NCI-H510A treated with DMSO at 0.1 percent for 48 hours (cell line): ENCODE measurements at regions not wholly inside any gene's neighbourhood (a gene's known extent, or its start where the extent isn't known, plus 50 kb on each side); places are given as distances from the start of the nearest gene placed in this dataset.
"Not testable (repeated sequence)": the region's sequence is repeated elsewhere in the genome, so short reads cannot be mapped to it uniquely, and the experiment has no call there.

Experiments
- DNase-seq: peaks from one replicate; lab custom pipeline; 2025; lab: John Stamatoyannopoulos, UW

- DNase-seq, result no peak
These were observed 170.2 kb downstream of the HSD17B3 start for GRCh38 chr9:96131825-96132224.

GRCh38 chr9:96130970-96131369 is 171.0 kb downstream of the HSD17B3 start:
- DNase-seq, result no peak

GRCh38 chr9:96129747-96130146 is 172.2 kb downstream of the HSD17B3 start:
- no peak for DNase-seq

- DNase-seq, result no peak
These were observed 173.1 kb downstream of the HSD17B3 start for GRCh38 chr9:96128880-96129279.

- no peak for DNase-seq
These were observed 175.6 kb downstream of the HSD17B3 start for GRCh38 chr9:96126321-96126881.

- no peak for DNase-seq
These were observed 176.4 kb downstream of the HSD17B3 start for GRCh38 chr9:96125624-96126023.

GRCh38 chr9:96122751-96123150 is 179.2 kb downstream of the HSD17B3 start:
- DNase-seq, result no peak

- DNase-seq, result no peak
These were observed 179.7 kb downstream of the HSD17B3 start for GRCh38 chr9:96122282-96122681.

GRCh38 chr9:96121136-96121535 is 180.8 kb downstream of the HSD17B3 start:
- no peak for DNase-seq

- no peak for DNase-seq
These were observed 184.4 kb downstream of the HSD17B3 start for GRCh38 chr9:96117398-96118080.

- no peak for DNase-seq
These were observed 185.5 kb downstream of the HSD17B3 start for GRCh38 chr9:96116275-96117064.

GRCh38 chr9:96115836-96116235 is 186.1 kb downstream of the HSD17B3 start:
- DNase-seq, result no peak

GRCh38 chr9:96113032-96113431 is 188.9 kb downstream of the HSD17B3 start:
- no peak for DNase-seq

GRCh38 chr9:96109680-96110351 is 192.2 kb downstream of the HSD17B3 start:
- no peak for DNase-seq

- DNase-seq, result no peak
These were observed 193.1 kb downstream of the HSD17B3 start for GRCh38 chr9:96108691-96109380.

GRCh38 chr9:96107436-96107835 is 194.5 kb downstream of the HSD17B3 start:
- DNase-seq, result no peak

- no peak for DNase-seq
These were observed 201.3 kb downstream of the HSD17B3 start for GRCh38 chr9:96100385-96101300.

- DNase-seq, result not testable (repeated sequence)
These were observed 211.3 kb downstream of the HSD17B3 start for GRCh38 chr9:96090630-96091029.

- no peak for DNase-seq
These were observed 212.4 kb downstream of the HSD17B3 start for GRCh38 chr9:96089452-96090085.

GRCh38 chr9:96088510-96088909 is 213.0 kb downstream of the ERCC6L2 start:
- DNase-seq, result no peak
